Neuronal stem cell (in vitro differentiated cells): ENCODE measurements at regions not wholly inside any gene's neighbourhood (a gene's known extent, or its start where the extent isn't known, plus 50 kb on each side); places are given as distances from the start of the nearest gene placed in this dataset.

Source experiments
- DNase-seq: peaks from one replicate; pipeline ENCODE4 v3.0.0-alpha.2; 2013; ENCODE audit warnings: low spot score
- H2AFZ ChIP-seq: one replicate; pipeline ENCODE4 v1.6.1; 2013; ENCODE audit warnings: mild to moderate bottlenecking, low read length, inconsistent platforms
- H2AK5ac ChIP-seq: 2 replicates; pipeline ENCODE4 v1.6.1; 2013; ENCODE audit warnings: low read depth, mild to moderate bottlenecking, inconsistent platforms, low read length, moderate library complexity, mixed read lengths
- H2BK120ac ChIP-seq: 2 replicates; pipeline ENCODE4 v1.6.1; 2013; ENCODE audit warnings: low read depth, mild to moderate bottlenecking, inconsistent platforms, low read length, moderate library complexity, mixed read lengths
- H2BK12ac ChIP-seq: one replicate; pipeline ENCODE4 v1.6.1; 2013; ENCODE audit warnings: low read length, inconsistent platforms
- H2BK15ac ChIP-seq: 2 replicates; pipeline ENCODE4 v1.6.1; 2013; ENCODE audit warnings: mild to moderate bottlenecking, low read length, inconsistent platforms, mixed read lengths
- H2BK5ac ChIP-seq: one replicate; pipeline ENCODE4 v1.6.1; 2013; ENCODE audit warnings: inconsistent platforms, mild to moderate bottlenecking, low read length, moderate library complexity
- H3K14ac ChIP-seq: one replicate; pipeline ENCODE4 v1.6.1; 2013; ENCODE audit warnings: low read length, inconsistent platforms
- H3K18ac ChIP-seq: 2 replicates; pipeline ENCODE4 v1.6.1; 2013; ENCODE audit warnings: low read length, inconsistent platforms
- H3K23ac ChIP-seq: 2 replicates; pipeline ENCODE4 v1.6.1; 2013; ENCODE audit warnings: low read depth, mild to moderate bottlenecking, mixed read lengths, low read length, inconsistent platforms; ENCODE audit not compliant: poor library complexity
- H3K27ac ChIP-seq: replicated peaks from 3 replicates; pipeline ENCODE4 v1.5.1; 2013; ENCODE audit warnings: low read length, inconsistent platforms
- H3K27me3 ChIP-seq, 3 experiments: 2 replicates each; pipeline ENCODE4 v1.6.1; 2013; ENCODE audit warnings: low read length in 3 of 3, mild to moderate bottlenecking in 2 of 3, inconsistent platforms in 1 of 3, low read depth in 1 of 3, mixed read lengths in 1 of 3, moderate library complexity in 1 of 3; ENCODE audit not compliant: control insufficient read depth in 3 of 3, insufficient read depth in 3 of 3
- H3K36me3 ChIP-seq, 2 donors: replicated peaks in 1 of 2; 2 replicates each; pipeline ENCODE4 v1.6.1; 2013; ENCODE audit warnings: low read length in 2 of 2; ENCODE audit not compliant: control insufficient read depth in 2 of 2, insufficient read depth in 2 of 2
- H3K4ac ChIP-seq: 2 replicates; pipeline ENCODE4 v1.6.1; 2013; ENCODE audit warnings: inconsistent platforms, mild to moderate bottlenecking, low read length, moderate library complexity
- H3K4me1 ChIP-seq, 2 donors: 1 replicate in 1 of 2; 2 replicates in 1 of 2; pipeline ENCODE4 v1.6.1; 2013; ENCODE audit warnings: low read length in 2 of 2, low read depth in 1 of 2; ENCODE audit not compliant: control insufficient read depth in 2 of 2, insufficient read depth in 1 of 2
- H3K4me2 ChIP-seq: one replicate; pipeline ENCODE4 v1.6.1; 2013; ENCODE audit warnings: mild to moderate bottlenecking, low read length, inconsistent platforms; ENCODE audit not compliant: insufficient read depth, poor library complexity, severe bottlenecking
- H3K4me3 ChIP-seq, 2 donors: 2 replicates each; pipeline ENCODE4 v1.5.1; 2013; ENCODE audit warnings: low read length in 2 of 2, mild to moderate bottlenecking in 2 of 2, inconsistent platforms in 1 of 2, moderate library complexity in 1 of 2
- H3K79me1 ChIP-seq: one replicate; pipeline ENCODE4 v1.6.1; 2013; ENCODE audit warnings: low read depth, mild to moderate bottlenecking, inconsistent platforms, low read length, moderate library complexity
- H3K9ac ChIP-seq: one replicate; pipeline ENCODE4 v1.6.1; 2013; ENCODE audit warnings: mild to moderate bottlenecking, low read depth, low read length, inconsistent platforms; ENCODE audit not compliant: poor library complexity
- H3K9me3 ChIP-seq, 2 donors: replicated peaks in 1 of 2; 2 replicates each; pipeline versions ENCODE3 to v1.6.1; 2013; ENCODE audit warnings: low read length in 2 of 2, mild to moderate bottlenecking in 2 of 2, inconsistent platforms in 1 of 2, low read depth in 1 of 2, mixed read lengths in 1 of 2, moderate library complexity in 1 of 2; ENCODE audit not compliant: control insufficient read depth in 2 of 2, insufficient read depth in 1 of 2
- H4K8ac ChIP-seq: one replicate; pipeline ENCODE4 v1.6.1; 2013; ENCODE audit warnings: low read depth, mild to moderate bottlenecking, inconsistent platforms, low read length, moderate library complexity
- H4K91ac ChIP-seq: one replicate; pipeline ENCODE4 v1.6.1; 2013; ENCODE audit warnings: low read length, low read depth, mild to moderate bottlenecking, inconsistent platforms; ENCODE audit not compliant: poor library complexity
- WGBS, 2 donors: extraction: QIAGEN DNeasy Blood & Tissue Kit; methylation state at CpG; one replicate each; pipeline ENCODE4 v1.1.7; 2013; ENCODE audit warnings: missing lambda C conversion rate in 2 of 2, mixed read lengths in 1 of 2; ENCODE audit not compliant: insufficient read length in 2 of 2, insufficient replicate concordance in 1 of 2; ENCODE audit errors: extremely low coverage in 2 of 2; 5-methylcytosine and 5-hydroxymethylcytosine counted together

DNA sequence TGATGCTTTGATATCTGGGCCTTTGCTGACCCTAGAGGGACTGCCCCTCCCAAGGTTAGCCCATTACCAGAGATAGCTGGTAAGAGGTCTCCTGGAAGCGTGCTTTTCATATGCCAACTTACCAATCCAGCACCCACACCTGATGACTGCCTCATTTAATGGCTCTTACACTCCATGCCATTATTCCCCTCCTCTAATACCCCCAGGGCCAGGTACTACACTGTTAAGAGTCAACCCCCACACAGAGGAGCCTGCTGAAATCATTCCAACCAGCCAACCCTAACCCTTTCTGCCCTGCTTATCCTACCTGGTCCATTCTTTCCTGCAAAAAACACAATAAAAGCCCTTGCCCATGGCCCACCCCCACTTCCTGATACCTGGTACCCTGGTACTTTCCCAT is 736.8 kb upstream of the SLC35B3 start:
- H3K4me3 ChIP-seq = no peak overlapping the region
- no peaks in the 10 kb centered on the region for H3K27me3 ChIP-seq
- no peak overlapping the region for H4K91ac ChIP-seq
- no peaks in the 10 kb centered on the region for H3K4me1 ChIP-seq
- H2AK5ac ChIP-seq = no peak overlapping the region
- WGBS, 2 donors = no CpG with 5 or more reads among the region's 1 CpG
- peaks cover 0 to 12% of the 10 kb centered on the region in 2 donors for H3K9me3 ChIP-seq
- H3K23ac ChIP-seq = no peak overlapping the region
- H3K18ac ChIP-seq = no peak overlapping the region
- no peaks in the 10 kb centered on the region for H3K79me1 ChIP-seq
- no peak for DNase-seq
- no peak overlapping the region for H2BK15ac ChIP-seq
- no peak overlapping the region for H3K9ac ChIP-seq
- no peak overlapping the region for H2BK5ac ChIP-seq
- H4K8ac ChIP-seq = no peak overlapping the region
- H2AFZ ChIP-seq = no peak overlapping the region
- no peak overlapping the region for H3K14ac ChIP-seq
- H3K27ac ChIP-seq = no peak overlapping the region
- H2BK120ac ChIP-seq = no peak overlapping the region
- no peak overlapping the region for H3K4ac ChIP-seq
- H2BK12ac ChIP-seq = no peak overlapping the region
- H3K4me2 ChIP-seq = no peak overlapping the region
- H3K36me3 ChIP-seq = no peaks in the 10 kb centered on the region

DNA sequence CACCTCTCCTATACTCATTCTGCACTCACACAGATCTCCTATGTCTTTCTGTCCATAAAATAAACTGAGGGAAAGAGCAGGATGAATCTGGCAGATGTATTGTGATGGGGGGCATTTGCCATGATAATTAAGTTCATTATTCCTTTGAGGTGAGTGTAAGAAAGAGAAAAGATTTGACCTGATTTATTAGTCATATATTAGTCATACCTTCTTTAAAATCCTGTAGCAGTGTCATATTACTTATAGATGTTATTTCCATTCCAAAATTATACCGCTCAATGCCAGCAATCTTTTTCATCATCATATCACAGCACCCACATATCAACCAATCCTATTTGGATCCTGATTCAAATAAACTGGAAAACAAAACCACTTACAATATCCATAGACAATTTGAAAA is 733.3 kb upstream of the SLC35B3 start:
- Histone ChIP-seq H2BK5ac (no peak overlapping the region), H3K9me3 (peaks cover 0 to 12% of the 10 kb centered on the region in 2 donors), H3K14ac (no peak overlapping the region), H3K18ac (no peak overlapping the region), H3K4ac (no peak overlapping the region), H3K79me1 (no peaks in the 10 kb centered on the region), H2BK15ac (no peak overlapping the region), H2AK5ac (no peak overlapping the region), H3K36me3 (no peaks in the 10 kb centered on the region), H4K8ac (no peak overlapping the region), H2AFZ (no peak overlapping the region), H3K9ac (no peak overlapping the region), H3K4me1 (no peaks in the 10 kb centered on the region), H3K4me3 (no peak overlapping the region), H3K27ac (no peak overlapping the region), H3K4me2 (no peak overlapping the region), H3K23ac (no peak overlapping the region), H3K27me3 (no peaks in the 10 kb centered on the region), H4K91ac (no peak overlapping the region), H2BK12ac (no peak overlapping the region), H2BK120ac (no peak overlapping the region)
- no CpG with 5 or more reads among the region's 1 CpG for WGBS, 2 donors
- no peak for DNase-seq

DNA sequence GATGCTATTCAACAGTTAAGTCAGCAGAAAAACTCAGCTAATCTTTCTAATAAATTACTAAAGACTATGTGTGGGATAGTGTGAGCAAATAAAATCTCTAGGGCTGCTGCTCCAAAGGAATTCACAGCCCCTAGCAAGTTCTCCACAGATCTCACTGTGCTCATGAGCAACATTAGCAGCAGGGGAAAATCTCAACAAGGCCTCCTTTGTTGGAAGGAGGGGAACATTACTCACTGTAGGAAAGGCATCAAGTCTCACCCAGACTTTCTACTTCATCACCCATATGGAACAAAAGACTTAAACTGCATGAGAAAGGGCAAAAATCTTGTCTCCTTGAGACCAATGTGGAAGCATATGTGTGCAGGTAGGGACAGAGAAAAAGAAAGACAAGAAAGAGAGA is 726.4 kb upstream of the SLC35B3 start:
- H3K27ac ChIP-seq = no peak overlapping the region
- no peak overlapping the region for H4K91ac ChIP-seq
- H2BK15ac ChIP-seq = no peak overlapping the region
- no peak for DNase-seq
- H2BK120ac ChIP-seq = no peak overlapping the region
- H3K4me1 ChIP-seq = no peaks in the 10 kb centered on the region
- no peak overlapping the region for H3K18ac ChIP-seq
- no peak overlapping the region for H3K14ac ChIP-seq
- H3K4ac ChIP-seq = no peak overlapping the region
- no peak overlapping the region for H3K23ac ChIP-seq
- no peak overlapping the region for H3K4me3 ChIP-seq
- H2AK5ac ChIP-seq = no peak overlapping the region
- no peaks in the 10 kb centered on the region for H3K27me3 ChIP-seq
- H2AFZ ChIP-seq = no peak overlapping the region
- no peak overlapping the region for H2BK12ac ChIP-seq
- no peak overlapping the region for H2BK5ac ChIP-seq
- no peak overlapping the region for H4K8ac ChIP-seq
- H3K4me2 ChIP-seq = no peak overlapping the region
- no peaks in the 10 kb centered on the region for H3K79me1 ChIP-seq
- no peaks in the 10 kb centered on the region for H3K9me3 ChIP-seq
- no peak overlapping the region for H3K9ac ChIP-seq
- no peaks in the 10 kb centered on the region for H3K36me3 ChIP-seq

DNA sequence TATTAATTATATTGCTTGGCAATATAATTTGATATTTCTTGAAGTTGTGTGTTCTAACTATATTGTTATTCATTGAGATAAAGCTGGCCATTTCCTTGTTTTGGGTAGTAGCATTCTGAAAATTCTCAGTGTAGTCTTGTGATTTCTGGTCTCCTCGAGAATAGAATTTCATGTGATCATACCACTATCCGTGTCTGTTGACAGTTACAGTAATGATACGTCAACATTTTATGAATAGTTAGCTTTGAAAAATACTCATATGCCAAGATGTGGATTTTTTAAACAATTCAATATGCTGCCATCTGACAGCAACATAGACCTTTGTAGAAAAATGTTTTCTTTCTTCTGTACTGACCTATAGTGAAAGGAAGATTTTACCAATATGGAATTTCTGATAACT is 723.7 kb upstream of the SLC35B3 start:
- WGBS, 2 donors = no CpG with 5 or more reads among the region's 3 CpGs
- Histone ChIP-seq H3K9ac (no peak overlapping the region), H4K8ac (no peak overlapping the region)

More for the DNA sequence above, 723.7 kb upstream of the SLC35B3 start:
- Histone ChIP-seq H2AFZ (no peak overlapping the region), H3K4me1 (no peaks in the 10 kb centered on the region), H3K36me3 (no peaks in the 10 kb centered on the region), H3K27ac (no peak overlapping the region), H4K91ac (no peak overlapping the region), H3K23ac (no peak overlapping the region), H2BK15ac (no peak overlapping the region), H3K14ac (no peak overlapping the region), H3K9me3 (no peaks in the 10 kb centered on the region), H3K4me2 (no peak overlapping the region), H3K27me3 (no peaks in the 10 kb centered on the region), H2BK120ac (no peak overlapping the region), H3K18ac (no peak overlapping the region), H2BK12ac (no peak overlapping the region), H3K79me1 (no peaks in the 10 kb centered on the region), H3K4ac (no peak overlapping the region), H2AK5ac (no peak overlapping the region), H2BK5ac (no peak overlapping the region), H3K4me3 (no peak overlapping the region)
- no peak for DNase-seq
